Cerebellar nuclear complex (tissue), 1 donor: ENCODE measurements at regions not wholly inside any gene's neighbourhood (a gene's known extent, or its start where the extent isn't known, plus 50 kb on each side); places are given as distances from the start of the nearest gene placed in this dataset.
"Not testable (repeated sequence)": the region's sequence is repeated elsewhere in the genome, so short reads cannot be mapped to it uniquely, and the experiment has no call there.

Experiments
- DNase-seq, 2 experiments: peaks; one replicate each; lab custom pipeline; 2025; lab: John Stamatoyannopoulos, UW

GRCh38 chr11:121358760-121359159, 66.2 kb downstream of the SC5D start:
- DNase-seq = no peak

- no peak for DNase-seq
Observed at GRCh38 chr11:121359591-121359990, 67.0 kb downstream of the SC5D start.

- not testable (repeated sequence) for DNase-seq
Observed at GRCh38 chr11:121362955-121363354, 70.4 kb downstream of the SC5D start.

GRCh38 chr11:121365304-121365703, 72.7 kb downstream of the SC5D start:
- peak; percentile 81 to 82 for DNase-seq

- DNase-seq = no peak
Observed at GRCh38 chr11:121366038-121366437, 73.5 kb downstream of the SC5D start.

GRCh38 chr11:121367001-121367843, 74.7 kb downstream of the SC5D start:
- DNase-seq = peak in 1 of 2 experiments; percentile 28

- DNase-seq = no peak
Observed at GRCh38 chr11:121367844-121368225, 75.3 kb downstream of the SC5D start.

GRCh38 chr11:121368364-121369240, 76.0 kb downstream of the SC5D start:
- no peak for DNase-seq

GRCh38 chr11:121369366-121369765, 76.8 kb downstream of the SC5D start:
- no peak for DNase-seq

- no peak for DNase-seq
Observed at GRCh38 chr11:121372028-121372427, 79.5 kb downstream of the SC5D start.

GRCh38 chr11:121372671-121373429, 79.3 kb upstream of the SORL1 start:
- no peak for DNase-seq

GRCh38 chr11:121374286-121374985, 77.7 kb upstream of the SORL1 start:
- no peak for DNase-seq

GRCh38 chr11:121376130-121376529, 76.0 kb upstream of the SORL1 start:
- DNase-seq = no peak

GRCh38 chr11:121379145-121379810, 72.8 kb upstream of the SORL1 start:
- DNase-seq = not testable (repeated sequence)

GRCh38 chr11:121383716-121384115, 68.4 kb upstream of the SORL1 start:
- no peak for DNase-seq

- no peak for DNase-seq
Observed at GRCh38 chr11:121385688-121386087, 66.4 kb upstream of the SORL1 start.
